Choroid plexus epithelial cell (primary cell): ENCODE measurements at regions not wholly inside any gene's neighbourhood (a gene's known extent, or its start where the extent isn't known, plus 50 kb on each side); places are given as distances from the start of the nearest gene placed in this dataset.

Experiments
- DNase-seq: peaks from one replicate; pipeline ENCODE4 v3.0.0-alpha.2; 2010; ENCODE audit warnings: low read depth
- H3K4me3 ChIP-seq: 2 replicates; pipeline ENCODE4 v1.5.1; 2011; ENCODE audit warnings: low read depth, mild to moderate bottlenecking, control low read depth, low read length, moderate library complexity
- CTCF ChIP-seq: conservative IDR thresholded peaks from 2 replicates; pipeline ENCODE4 v1.5.1; 2011; ENCODE audit warnings: low read depth, mild to moderate bottlenecking, control low read depth, inconsistent platforms, low read length, moderate library complexity

GRCh38 chr15:69644876-69645275, 192.3 kb downstream of the RPLP1 start:
- TF ChIP-seq CTCF: no peak
- DNase-seq: no peak
- no peak overlapping the region for H3K4me3 ChIP-seq

DNA sequence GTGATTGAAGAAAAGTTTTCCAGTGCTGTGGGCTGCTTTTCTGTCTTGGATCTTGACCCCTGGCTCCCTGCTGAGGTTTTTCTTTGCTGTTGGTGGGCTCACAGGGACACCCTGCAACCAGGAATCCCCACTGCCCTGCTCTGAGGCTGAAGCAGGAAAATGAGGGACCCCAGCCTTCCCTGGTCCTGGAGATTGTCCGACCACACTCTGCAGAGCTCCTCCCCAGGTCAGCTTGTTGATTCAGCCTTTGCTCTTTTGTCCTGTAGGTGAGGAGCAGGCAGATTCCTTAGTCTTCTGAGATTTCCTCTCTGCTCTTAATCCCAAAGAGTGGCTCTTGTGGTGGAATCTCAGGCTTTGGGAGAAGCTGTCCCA, 194.5 kb downstream of the RPLP1 start:
- no peak for TF ChIP-seq CTCF
- DNase-seq: no peak
- no peak overlapping the region for H3K4me3 ChIP-seq

DNA sequence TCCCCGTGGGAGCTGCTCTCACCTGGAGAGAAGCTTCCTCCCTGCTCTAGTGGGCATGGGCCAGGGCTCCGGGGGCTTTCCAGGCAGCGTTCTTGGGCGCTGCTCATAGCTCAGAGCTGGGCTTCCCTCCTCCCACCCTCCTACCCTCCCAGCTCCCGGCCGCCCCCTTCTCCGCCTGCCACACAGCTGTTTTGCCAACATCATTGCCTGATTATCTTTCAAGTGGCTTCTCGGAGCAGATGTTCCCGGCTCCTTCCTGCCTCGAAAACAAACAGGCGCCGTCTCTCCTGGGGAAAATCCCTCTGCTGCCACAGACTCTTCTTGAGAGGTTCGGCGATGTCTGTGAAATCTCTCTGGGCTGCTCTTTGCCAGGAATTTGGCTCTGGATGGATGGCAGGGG, 195.6 kb downstream of the RPLP1 start:
- TF ChIP-seq CTCF: no peak
- peak; percentile 21 for DNase-seq
- H3K4me3 ChIP-seq: no peak overlapping the region

GRCh38 chr15:69648775-69649735, 196.4 kb downstream of the RPLP1 start:
- DNase-seq: no peak
- TF ChIP-seq CTCF: no peak
- no peak overlapping the region for H3K4me3 ChIP-seq

DNA sequence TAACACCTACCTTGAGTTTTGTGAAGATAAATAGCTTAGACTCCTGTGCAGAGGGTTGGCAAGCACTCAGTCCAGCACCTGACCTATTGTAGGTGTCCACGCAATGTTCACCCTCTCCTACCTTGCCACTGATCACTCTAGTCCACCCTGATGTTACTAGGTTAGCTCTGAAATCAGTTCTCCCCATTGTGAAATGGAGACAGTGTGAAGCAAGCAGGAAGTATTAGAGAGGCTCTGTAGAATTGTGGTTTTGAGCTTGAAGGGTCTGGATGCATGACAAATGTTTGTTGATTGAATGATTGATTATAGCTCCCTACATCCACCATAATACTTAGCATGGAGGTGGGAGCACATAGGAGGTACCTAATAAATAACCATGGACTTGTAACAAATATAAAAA, 199.7 kb downstream of the RPLP1 start:
- no peak for TF ChIP-seq CTCF
- no peak overlapping the region for H3K4me3 ChIP-seq
- no peak for DNase-seq

- H3K4me3 ChIP-seq: no peak overlapping the region
- TF ChIP-seq CTCF: no peak
- DNase-seq: no peak
Observed at GRCh38 chr15:69652751-69653305, 200.2 kb downstream of the RPLP1 start.
